H1 (cell line): ENCODE measurements at regions not wholly inside any gene's neighbourhood (a gene's known extent, or its start where the extent isn't known, plus 50 kb on each side); places are given as distances from the start of the nearest gene placed in this dataset.

Experiments used
- CTCF ChIA-PET: fragments of 300-600 bp; sonication (Branson Sonifier 250); formaldehyde crosslinking; loops from one replicate; lab custom pipeline; 2021; ENCODE audit not compliant: partially characterized antibody; lab: Charles Lee
- POLR2A ChIA-PET: fragments of 300-600 bp; sonication (Branson Sonifier 250); formaldehyde crosslinking; loops from one replicate; lab custom pipeline; 2021; ENCODE audit warnings: inconsistent platforms; ENCODE audit not compliant: partially characterized antibody; lab: Charles Lee
- DNase-seq, 2 experiments: peaks; one replicate each; pipeline versions ENCODE4 v3.0.0 to v3.0.0-alpha.2; 2010 to 2022; ENCODE audit warnings: low spot score in 2 of 2, low read depth in 1 of 2, mixed read lengths in 1 of 2
- FAIRE-seq: peaks from 2 replicates; lab custom pipeline; 2011; peaks lifted over from hg19 to GRCh38; lab: Jason Lieb, UNC
- H2AFZ ChIP-seq: 2 replicates; pipeline ENCODE4 v1.8.1; 2012; ENCODE audit warnings: low read length, inconsistent platforms
- H2AK5ac ChIP-seq: 2 replicates; pipeline ENCODE4 v1.6.1; 2013; ENCODE audit warnings: low read depth, low read length
- H2BK120ac ChIP-seq: replicated peaks from 2 replicates; pipeline ENCODE3; 2013; ENCODE audit warnings: low read depth, low read length, inconsistent platforms
- H2BK12ac ChIP-seq: 2 replicates; pipeline ENCODE4 v1.6.1; 2013; ENCODE audit warnings: low read depth, low read length
- H2BK15ac ChIP-seq: 2 replicates; pipeline ENCODE4 v1.6.1; 2013; ENCODE audit warnings: low read length
- H2BK20ac ChIP-seq: 2 replicates; pipeline ENCODE4 v1.6.1; 2013; ENCODE audit warnings: low read length
- H2BK5ac ChIP-seq: 2 replicates; pipeline ENCODE4 v1.6.1; 2013; ENCODE audit warnings: low read depth, low read length
- H3K14ac ChIP-seq: 2 replicates; pipeline ENCODE4 v1.6.1; 2013; ENCODE audit warnings: inconsistent platforms; ENCODE audit not compliant: insufficient read length
- H3K18ac ChIP-seq: 2 replicates; pipeline ENCODE4 v1.6.1; 2013; ENCODE audit warnings: low read length; ENCODE audit errors: extremely low read depth
- H3K23ac ChIP-seq: 2 replicates; pipeline ENCODE4 v1.6.1; 2013; ENCODE audit warnings: inconsistent platforms; ENCODE audit not compliant: insufficient read length
- H3K23me2 ChIP-seq: 2 replicates; pipeline ENCODE4 v1.6.1; 2013; ENCODE audit warnings: low read depth, low read length
- H3K27ac ChIP-seq: 2 replicates; pipeline ENCODE4 v1.6.1; 2011; ENCODE audit warnings: low read depth, low read length, inconsistent platforms
- H3K27me3 ChIP-seq, 4 experiments: replicated peaks in 1 of 4; 1 replicate in 1 of 4; 2 replicates in 3 of 4; pipeline versions ENCODE4 v1.6.1 to v1.8.1; 2011 to 2013; ENCODE audit warnings: low read length in 3 of 4, mild to moderate bottlenecking in 3 of 4, inconsistent platforms in 2 of 4, mixed read lengths in 2 of 4, moderate library complexity in 1 of 4; ENCODE audit not compliant: control insufficient read depth in 3 of 4, insufficient read depth in 3 of 4; ENCODE audit errors: extremely low read depth in 1 of 4
- H3K36me3 ChIP-seq, 4 experiments: 2 replicates each; pipeline versions ENCODE4 v1.6.1 to v1.8.1; 2011 to 2013; ENCODE audit warnings: mild to moderate bottlenecking in 4 of 4, low read length in 3 of 4, moderate library complexity in 2 of 4, control low read depth in 1 of 4, inconsistent platforms in 1 of 4; ENCODE audit not compliant: insufficient read depth in 4 of 4, control insufficient read depth in 2 of 4
- H3K4ac ChIP-seq: replicated peaks from 2 replicates; pipeline ENCODE3; 2013; ENCODE audit warnings: low read length, low read depth, mixed read lengths, inconsistent platforms; ENCODE audit not compliant: insufficient read length
- H3K4me1 ChIP-seq, 4 experiments: replicated peaks in 1 of 4; 1 replicate in 1 of 4; 2 replicates in 3 of 4; pipeline versions ENCODE4 v1.6.1 to v1.8.1; 2011 to 2013; ENCODE audit warnings: low read length in 3 of 4, inconsistent platforms in 2 of 4, mixed read lengths in 1 of 4; ENCODE audit not compliant: insufficient read depth in 4 of 4, control insufficient read depth in 3 of 4
- H3K4me2 ChIP-seq, 2 experiments: 2 replicates each; pipeline versions ENCODE4 v1.6.1 to v1.8.1; 2011 to 2013; ENCODE audit warnings: low read depth in 2 of 2, low read length in 2 of 2, control low read depth in 1 of 2, inconsistent platforms in 1 of 2, mild to moderate bottlenecking in 1 of 2; ENCODE audit not compliant: insufficient read depth in 1 of 2
- H3K4me3 ChIP-seq, 4 experiments: fragments of 200-600, 300-600 bp in 1 of 4; sonication (generic), shearing (Covaris generic), sonication (Bioruptor Twin) in 1 of 4; 2 replicates each; pipeline versions ENCODE4 v1.5.1 to v1.8.1; 2011 to 2016; ENCODE audit warnings: low read length in 4 of 4, low read depth in 3 of 4, control low read depth in 2 of 4, inconsistent platforms in 2 of 4, mild to moderate bottlenecking in 2 of 4, mixed read lengths in 1 of 4, moderate library complexity in 1 of 4; ENCODE audit not compliant: insufficient read depth in 2 of 4; ENCODE audit errors: extremely low read depth in 1 of 4
- H3K56ac ChIP-seq: replicated peaks from 2 replicates; pipeline ENCODE3; 2013; ENCODE audit warnings: low read depth, mild to moderate bottlenecking, mixed read lengths, low read length, inconsistent platforms; ENCODE audit not compliant: insufficient read length
- H3K79me1 ChIP-seq: 2 replicates; pipeline ENCODE4 v1.6.1; 2013; ENCODE audit warnings: low read depth, low read length, control low read depth
- H3K79me2 ChIP-seq, 2 experiments: 2 replicates each; pipeline versions ENCODE4 v1.6.1 to v1.8.1; 2012 to 2013; ENCODE audit warnings: low read length in 2 of 2, mild to moderate bottlenecking in 2 of 2, inconsistent platforms in 1 of 2; ENCODE audit not compliant: insufficient read depth in 2 of 2, control insufficient read depth in 1 of 2
- H3K9ac ChIP-seq, 4 experiments: replicated peaks in 1 of 4; 1 replicate in 1 of 4; 2 replicates in 3 of 4; pipeline versions ENCODE4 v1.6.1 to v1.8.1; 2011 to 2013; ENCODE audit warnings: low read depth in 3 of 4, low read length in 3 of 4, control low read depth in 2 of 4, mild to moderate bottlenecking in 2 of 4, moderate library complexity in 2 of 4, inconsistent platforms in 1 of 4; ENCODE audit errors: extremely low read depth in 1 of 4
- H3K9me3 ChIP-seq, 2 experiments: 2 replicates each; pipeline versions ENCODE4 v1.6.1 to v1.8.1; 2012 to 2013; ENCODE audit warnings: mild to moderate bottlenecking in 2 of 2, moderate library complexity in 2 of 2, control low read depth in 1 of 2, inconsistent platforms in 1 of 2, low read depth in 1 of 2, low read length in 1 of 2, mixed read lengths in 1 of 2; ENCODE audit not compliant: insufficient read depth in 2 of 2
- H4K20me1 ChIP-seq, 2 experiments: replicated peaks in 1 of 2; 2 replicates each; pipeline versions ENCODE3 to v1.8.1; 2011 to 2013; ENCODE audit warnings: inconsistent platforms in 2 of 2, low read length in 2 of 2, mild to moderate bottlenecking in 1 of 2; ENCODE audit not compliant: insufficient read depth in 2 of 2, control insufficient read depth in 1 of 2
- H4K5ac ChIP-seq: 2 replicates; pipeline ENCODE4 v1.6.1; 2013; ENCODE audit warnings: low read length, low read depth, mixed read lengths, inconsistent platforms; ENCODE audit not compliant: insufficient read length
- H4K8ac ChIP-seq: 2 replicates; pipeline ENCODE4 v1.8.0; 2013; ENCODE audit warnings: mild to moderate bottlenecking, moderate library complexity, low read length, inconsistent platforms; ENCODE audit not compliant: insufficient read depth; ENCODE audit errors: extremely low read depth
- H4K91ac ChIP-seq: replicated peaks from 2 replicates; pipeline ENCODE3; 2013; ENCODE audit warnings: low read length, mixed read lengths, inconsistent platforms; ENCODE audit not compliant: insufficient read length
- CTBP2 ChIP-seq: IDR thresholded peaks from 2 replicates; pipeline ENCODE4 v1.7.0; 2011; ENCODE audit warnings: borderline replicate concordance, mild to moderate bottlenecking, moderate library complexity, mixed read lengths, low read length; ENCODE audit not compliant: insufficient read depth, insufficient read length
- POLR2AphosphoS5 ChIP-seq: IDR thresholded peaks from 2 replicates; pipeline ENCODE4 v1.6.1; 2011; ENCODE audit warnings: low read depth, low read length
- SAP30 ChIP-seq: fragments of 300-600 bp; sonication (generic); IDR thresholded peaks from 2 replicates; pipeline ENCODE4 v1.7.1; 2012; ENCODE audit warnings: low read length, moderate library complexity, mild to moderate bottlenecking, inconsistent platforms; ENCODE audit not compliant: insufficient read depth, insufficient replicate concordance
- SUZ12 ChIP-seq: fragments of 200-600 bp; sonication (generic); IDR thresholded peaks from 2 replicates; pipeline ENCODE4 v1.6.1; 2012; ENCODE audit warnings: mild to moderate bottlenecking, inconsistent platforms, low read length, moderate library complexity, mixed read lengths
- WGBS, 2 experiments: shearing (Covaris generic) in 1 of 2; methylation state at CpG; one replicate each; pipeline versions ENCODE4 v1.1.6 to v1.1.7; 2013 to 2015; ENCODE audit warnings: low lambda C conversion rate in 2 of 2, mixed read lengths in 2 of 2, inconsistent platforms in 1 of 2, low coverage in 1 of 2, missing lambda C conversion rate in 1 of 2; ENCODE audit not compliant: insufficient replicate concordance in 2 of 2, insufficient coverage in 1 of 2, insufficient read length in 1 of 2; ENCODE audit errors: extremely low coverage in 1 of 2, missing lambda C conversion rate in 1 of 2; 5-methylcytosine and 5-hydroxymethylcytosine counted together

DNA sequence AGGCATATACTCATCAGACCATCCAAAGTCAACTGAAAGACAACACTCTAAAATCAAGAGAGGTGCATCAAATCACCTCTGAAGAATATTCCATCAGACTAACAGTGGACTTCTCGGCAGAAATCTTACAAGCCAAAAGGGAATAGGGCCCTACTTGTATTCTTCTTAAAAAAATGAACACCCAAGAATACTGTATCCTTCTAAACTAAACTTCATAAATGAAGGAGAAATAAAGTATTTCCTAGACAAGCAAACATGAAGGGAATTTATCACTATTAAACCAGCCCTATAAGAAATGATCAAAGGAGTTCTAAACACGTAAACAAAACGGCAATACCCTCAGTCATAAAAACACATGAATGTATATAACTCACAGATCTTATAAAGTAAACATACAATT is 141.2 kb downstream of the CXXC4 start:
- CTCF ChIA-PET, result interaction anchor here (0.9 kb wide), 1 partner anchor 507 kb away, joined by 3 read pairs; no protein-coding TSS in a partner anchor
- Histone ChIP-seq H3K79me2 (no peaks in the 10 kb centered on the region), H2BK120ac (no peak overlapping the region), H3K27me3 (no peaks in the 10 kb centered on the region), H3K36me3 (no peaks in the 10 kb centered on the region), H3K4me3 (no peak overlapping the region), H4K5ac (no peak overlapping the region), H2AK5ac (no peak overlapping the region), H2BK15ac (no peak overlapping the region), H4K91ac (no peak overlapping the region), H2BK12ac (no peak overlapping the region), H3K56ac (no peak overlapping the region), H4K20me1 (no peaks in the 10 kb centered on the region), H3K23ac (no peak overlapping the region), H3K18ac (no peak overlapping the region), H3K79me1 (no peaks in the 10 kb centered on the region), H2BK5ac (no peak overlapping the region), H3K4me2 (no peak overlapping the region), H3K9me3 (0 out of 4 replicates have a peak, but pooled peaks cover 0 to 2% of the 10 kb centered on the region in 2 experiments), H3K14ac (no peak overlapping the region), H3K27ac (no peak overlapping the region), H3K23me2 (no peaks in the 10 kb centered on the region), H2AFZ (no peak overlapping the region), H3K9ac (no peak overlapping the region), H3K4me1 (no peaks in the 10 kb centered on the region), H4K8ac (no peak overlapping the region), H3K4ac (no peak overlapping the region), H2BK20ac (no peak overlapping the region)
- WGBS, 2 experiments, result 92% methylated on average over 3 of the region's 3 CpGs; no CpG with 5 or more reads in 1 of the 2 experiments
- DNase-seq (no peak), FAIRE-seq (no peak)
- no peak for TF ChIP-seq SAP30
- no peak for TF ChIP-seq SUZ12
- no peak for TF ChIP-seq POLR2AphosphoS5
- TF ChIP-seq CTBP2, result no peak
- POLR2A ChIA-PET, result no interaction called here
